ENCODE measurements at regions not wholly inside any gene's neighbourhood (a gene's known extent, or its start where the extent isn't known, plus 50 kb on each side); places are given as distances from the start of the nearest gene placed in this dataset.

DNA sequence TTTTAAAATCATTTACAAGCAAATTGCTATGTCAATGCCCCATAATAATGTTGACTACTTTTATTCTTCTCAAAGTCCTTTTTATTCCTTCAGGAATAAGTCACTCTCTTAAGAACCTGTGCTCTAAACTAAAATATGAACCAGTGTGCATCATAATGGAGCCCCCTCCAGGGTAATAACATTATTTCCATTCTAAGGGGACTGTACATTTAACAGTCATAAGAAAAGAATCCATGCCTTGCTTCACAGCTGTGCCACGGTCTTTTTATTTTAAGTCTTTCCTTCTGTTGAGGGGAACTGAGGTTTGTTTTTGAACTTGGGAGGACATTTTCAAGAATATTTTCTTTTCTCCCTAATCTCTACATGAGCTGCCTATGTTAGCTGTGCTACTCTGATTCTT, 297.6 kb downstream of the MAN2A1 start:
- Histone ChIP-seq H3K4me2 (ENCODE audit: low read length) (no peak overlapping the region), H3K9me2 (ENCODE audit: insufficient read depth) (no peaks in the 10 kb centered on the region), H3K27me3 (ENCODE audit: insufficient read depth, low read length) (no peaks in the 10 kb centered on the region), H3K36me3 (ENCODE audit: control insufficient read depth in 1 of 2, insufficient read depth in 2 of 2, low read length in 2 of 2) (no peaks in the 10 kb centered on the region), H3K9ac (ENCODE audit: low read length) (no peak overlapping the region), H4K20me1 (ENCODE audit: insufficient read depth) (no peaks in the 10 kb centered on the region), H3K79me2 (ENCODE audit: insufficient read depth, low read length) (no peaks in the 10 kb centered on the region), H3K9me3 (ENCODE audit: control insufficient read depth in 1 of 2, insufficient read depth in 1 of 2, low read depth in 1 of 2, low read length in 2 of 2) (no peaks in the 10 kb centered on the region), H2AFZ (ENCODE audit: low read depth, low read length, poor library complexity, severe bottlenecking) (no peak overlapping the region), H3K27ac (ENCODE audit: low read depth, low read length) (no peak overlapping the region), H3K4me3 (replicated peaks in 1 of 2; ENCODE audit: low read depth in 1 of 2, low read length in 2 of 2) (no peak overlapping the region), H3K4me1 (ENCODE audit: control insufficient read depth in 1 of 2, insufficient read depth in 2 of 2, low read length in 2 of 2) (no peaks in the 10 kb centered on the region)
- no TSS peak for BruUV-seq (replicated peaks)
- ATAC-seq: no peak
- CTCF ChIA-PET: no interaction called here
- DNase-seq (ENCODE audit: low read depth, low spot score): no peak
- POLR2A ChIA-PET: no interaction called here
- RAD21 ChIA-PET (ENCODE audit: low non-redundant PET in 1 of 2, low total read pairs in 2 of 2, uncharacterized antibody in 2 of 2, unreplicated experiment in 2 of 2): no interaction called here
- intact Hi-C loops (cut with micrococcal nuclease): no loop called here
- TF ChIP-seq, protein P1, sequence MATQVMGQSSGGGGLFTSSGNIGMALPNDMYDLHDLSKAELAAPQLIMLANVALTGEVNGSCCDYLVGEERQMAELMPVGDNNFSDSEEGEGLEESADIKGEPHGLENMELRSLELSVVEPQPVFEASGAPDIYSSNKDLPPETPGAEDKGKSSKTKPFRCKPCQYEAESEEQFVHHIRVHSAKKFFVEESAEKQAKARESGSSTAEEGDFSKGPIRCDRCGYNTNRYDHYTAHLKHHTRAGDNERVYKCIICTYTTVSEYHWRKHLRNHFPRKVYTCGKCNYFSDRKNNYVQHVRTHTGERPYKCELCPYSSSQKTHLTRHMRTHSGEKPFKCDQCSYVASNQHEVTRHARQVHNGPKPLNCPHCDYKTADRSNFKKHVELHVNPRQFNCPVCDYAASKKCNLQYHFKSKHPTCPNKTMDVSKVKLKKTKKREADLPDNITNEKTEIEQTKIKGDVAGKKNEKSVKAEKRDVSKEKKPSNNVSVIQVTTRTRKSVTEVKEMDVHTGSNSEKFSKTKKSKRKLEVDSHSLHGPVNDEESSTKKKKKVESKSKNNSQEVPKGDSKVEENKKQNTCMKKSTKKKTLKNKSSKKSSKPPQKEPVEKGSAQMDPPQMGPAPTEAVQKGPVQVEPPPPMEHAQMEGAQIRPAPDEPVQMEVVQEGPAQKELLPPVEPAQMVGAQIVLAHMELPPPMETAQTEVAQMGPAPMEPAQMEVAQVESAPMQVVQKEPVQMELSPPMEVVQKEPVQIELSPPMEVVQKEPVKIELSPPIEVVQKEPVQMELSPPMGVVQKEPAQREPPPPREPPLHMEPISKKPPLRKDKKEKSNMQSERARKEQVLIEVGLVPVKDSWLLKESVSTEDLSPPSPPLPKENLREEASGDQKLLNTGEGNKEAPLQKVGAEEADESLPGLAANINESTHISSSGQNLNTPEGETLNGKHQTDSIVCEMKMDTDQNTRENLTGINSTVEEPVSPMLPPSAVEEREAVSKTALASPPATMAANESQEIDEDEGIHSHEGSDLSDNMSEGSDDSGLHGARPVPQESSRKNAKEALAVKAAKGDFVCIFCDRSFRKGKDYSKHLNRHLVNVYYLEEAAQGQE (IDR thresholded peaks at IDR 0.05; ENCODE audit: low read depth): no peak

DNA sequence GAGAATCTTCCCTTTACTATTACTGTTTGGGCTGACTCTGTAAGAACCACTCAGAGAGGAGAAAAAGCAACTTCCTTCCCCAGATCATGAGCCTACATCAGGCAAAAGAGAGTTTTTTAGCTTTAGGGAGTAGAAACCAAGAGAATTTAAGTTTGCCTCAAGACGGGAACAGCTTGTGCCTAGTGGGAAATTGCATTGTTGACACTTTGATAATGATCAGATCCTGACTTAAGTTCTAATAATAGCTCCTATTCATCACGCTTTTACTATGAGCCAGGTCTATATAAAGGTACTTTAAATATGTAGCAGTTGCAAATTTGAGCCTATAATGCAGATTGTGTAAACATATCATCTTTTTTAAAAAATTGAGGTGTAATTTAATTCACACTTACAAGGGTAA, 298.2 kb downstream of the MAN2A1 start:
- ChIA-PET POLR2A (no interaction called here), CTCF (no interaction called here), RAD21 (ENCODE audit: low non-redundant PET in 1 of 2, low total read pairs in 2 of 2, uncharacterized antibody in 2 of 2, unreplicated experiment in 2 of 2) (no interaction called here)
- Histone ChIP-seq H3K9me3 (ENCODE audit: control insufficient read depth in 1 of 2, insufficient read depth in 1 of 2, low read depth in 1 of 2, low read length in 2 of 2) (no peaks in the 10 kb centered on the region), H3K4me1 (ENCODE audit: control insufficient read depth in 1 of 2, insufficient read depth in 2 of 2, low read length in 2 of 2) (no peaks in the 10 kb centered on the region), H3K36me3 (ENCODE audit: control insufficient read depth in 1 of 2, insufficient read depth in 2 of 2, low read length in 2 of 2) (no peaks in the 10 kb centered on the region), H3K9ac (ENCODE audit: low read length) (no peak overlapping the region), H3K4me2 (ENCODE audit: low read length) (no peak overlapping the region), H3K27me3 (ENCODE audit: insufficient read depth, low read length) (no peaks in the 10 kb centered on the region), H4K20me1 (ENCODE audit: insufficient read depth) (no peaks in the 10 kb centered on the region), H3K79me2 (ENCODE audit: insufficient read depth, low read length) (no peaks in the 10 kb centered on the region), H3K27ac (ENCODE audit: low read depth, low read length) (no peak overlapping the region), H3K9me2 (ENCODE audit: insufficient read depth) (no peaks in the 10 kb centered on the region), H2AFZ (ENCODE audit: low read depth, low read length, poor library complexity, severe bottlenecking) (no peak overlapping the region), H3K4me3 (replicated peaks in 1 of 2; ENCODE audit: low read depth in 1 of 2, low read length in 2 of 2) (no peak overlapping the region)
- intact Hi-C loops (cut with micrococcal nuclease): no loop called here
- no peak for TF ChIP-seq RAD21 (IDR thresholded peaks at IDR 0.05; ENCODE audit: low read depth)
- no peak for TF ChIP-seq CBX3 (IDR thresholded peaks at IDR 0.05; ENCODE audit: low read depth)
- no peak for TF ChIP-seq SIN3A (IDR thresholded peaks at IDR 0.05; ENCODE audit: low read depth)
- TF ChIP-seq ZFX (IDR thresholded peaks at IDR 0.05): no peak
- no peak for TF ChIP-seq JUND (IDR thresholded peaks at IDR 0.05)
- no peak for TF ChIP-seq TCF7L2 (IDR thresholded peaks at IDR 0.05; ENCODE audit: borderline replicate concordance, extremely low read depth, insufficient read depth, insufficient read length)
- no peak for TF ChIP-seq POLR2A (IDR thresholded peaks at IDR 0.05; ENCODE audit: borderline replicate concordance, extremely low read depth, insufficient read depth, insufficient read length)
- TF ChIP-seq, protein P2, sequence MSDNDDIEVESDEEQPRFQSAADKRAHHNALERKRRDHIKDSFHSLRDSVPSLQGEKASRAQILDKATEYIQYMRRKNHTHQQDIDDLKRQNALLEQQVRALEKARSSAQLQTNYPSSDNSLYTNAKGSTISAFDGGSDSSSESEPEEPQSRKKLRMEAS (IDR thresholded peaks at IDR 0.05): no peak
- no peak for TF ChIP-seq EZH2 (IDR thresholded peaks at IDR 0.05)
- TF ChIP-seq ZNF274 (IDR thresholded peaks at IDR 0.05; ENCODE audit: low read depth, low read length): no peak
- TF ChIP-seq, protein P1 (IDR thresholded peaks at IDR 0.05; ENCODE audit: low read depth): no peak
- TF ChIP-seq EGR1 (IDR thresholded peaks at IDR 0.05; ENCODE audit: low read depth): no peak
- no peak for TF ChIP-seq ELF1 (IDR thresholded peaks at IDR 0.05; ENCODE audit: borderline replicate concordance, low read depth)
- no peak for TF ChIP-seq YY1 (IDR thresholded peaks at IDR 0.05; ENCODE audit: extremely low read depth, insufficient replicate concordance, low read depth, low read length)
- TF ChIP-seq EZH2phosphoT487 (IDR thresholded peaks at IDR 0.05; ENCODE audit: borderline replicate concordance): no peak
- no peak for TF ChIP-seq FOSL1 (IDR thresholded peaks at IDR 0.05; ENCODE audit: low read depth)
- ATAC-seq (no peak), DNase-seq (ENCODE audit: low read depth, low spot score) (no peak)
- BruUV-seq (replicated peaks): no TSS peak
